ENCODE measurements at regions not wholly inside any gene's neighbourhood (a gene's known extent, or its start where the extent isn't known, plus 50 kb on each side); places are given as distances from the start of the nearest gene placed in this dataset.
"Not testable (repeated sequence)": the region's sequence is repeated elsewhere in the genome, so short reads cannot be mapped to it uniquely, and the experiment has no call there.

DNA sequence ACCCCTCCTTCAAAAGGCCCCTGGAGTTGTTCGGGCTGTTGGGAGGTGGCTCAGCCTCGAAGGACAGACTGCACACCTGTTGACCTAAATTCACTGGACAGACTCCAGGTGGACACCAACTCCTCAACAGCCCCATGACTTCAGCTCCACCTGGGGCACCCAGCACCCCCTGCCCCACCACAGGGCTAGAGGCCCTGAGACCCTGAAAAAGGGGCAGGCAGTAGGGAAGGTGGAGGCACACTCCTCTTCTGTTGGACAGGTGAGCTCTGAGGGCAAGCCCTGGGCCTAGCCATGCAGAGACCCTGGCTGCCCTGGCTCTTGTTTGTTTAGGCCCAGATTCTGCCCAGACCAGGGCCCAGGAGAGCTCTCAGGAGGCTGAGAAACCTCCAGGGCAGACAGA lies 409.7 kb upstream of the CAMK1G start:
- not testable (repeated sequence) for ATAC-seq, DNase-seq

- no peak for DNase-seq
- ATAC-seq: no peak
Observed at GRCh38 chr1:209176866-209177430, 406.6 kb upstream of the CAMK1G start.

DNA sequence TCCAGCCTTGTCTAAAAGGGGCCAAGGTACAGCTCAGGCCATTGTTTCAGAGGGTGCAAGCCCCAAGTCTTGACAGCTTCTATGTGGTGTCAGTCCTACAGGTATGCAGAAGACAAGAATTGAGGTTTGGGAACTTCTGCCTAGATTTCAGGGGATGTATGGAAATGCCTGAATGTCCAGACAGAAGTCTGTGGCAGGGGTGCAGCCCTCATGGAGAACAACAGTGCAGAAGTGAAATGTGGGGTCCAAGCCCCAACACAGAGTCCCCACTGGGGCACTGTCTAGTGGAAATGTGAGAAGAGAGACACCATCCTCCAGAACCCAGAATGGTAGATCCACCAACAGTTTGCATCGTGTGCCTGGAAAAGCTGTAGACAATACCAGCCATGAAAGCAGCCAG lies 400.3 kb upstream of the CAMK1G start:
- no peak for DNase-seq

DNA sequence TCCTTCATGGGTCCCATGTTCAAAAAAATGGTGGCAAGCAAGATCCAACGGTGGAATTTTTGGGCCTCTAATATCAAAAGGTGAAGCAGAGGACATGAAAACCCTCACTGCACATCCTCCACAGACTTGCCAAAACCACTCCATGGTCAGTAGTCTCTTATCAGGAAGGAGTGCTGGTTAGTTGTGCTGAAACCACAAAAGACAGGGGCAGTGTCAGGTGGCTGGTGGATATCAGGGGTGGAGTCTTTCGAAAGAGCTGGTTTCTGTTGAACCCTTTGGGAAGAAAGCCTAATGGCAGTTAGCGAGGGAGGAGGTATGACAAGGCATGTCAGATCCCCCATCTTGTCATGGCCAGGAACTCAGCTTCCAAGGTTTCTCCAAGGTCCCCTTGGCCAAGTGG lies 395.9 kb upstream of the CAMK1G start:
- DNase-seq (no peak), ATAC-seq (no peak)

More for the DNA sequence above, 400.3 kb upstream of the CAMK1G start:
- ATAC-seq: no peak

GRCh38 chr1:209190591-209191261 lies 392.8 kb upstream of the CAMK1G start:
- DNase-seq (peak; percentile 15), ATAC-seq (peak; percentile 32)

DNA sequence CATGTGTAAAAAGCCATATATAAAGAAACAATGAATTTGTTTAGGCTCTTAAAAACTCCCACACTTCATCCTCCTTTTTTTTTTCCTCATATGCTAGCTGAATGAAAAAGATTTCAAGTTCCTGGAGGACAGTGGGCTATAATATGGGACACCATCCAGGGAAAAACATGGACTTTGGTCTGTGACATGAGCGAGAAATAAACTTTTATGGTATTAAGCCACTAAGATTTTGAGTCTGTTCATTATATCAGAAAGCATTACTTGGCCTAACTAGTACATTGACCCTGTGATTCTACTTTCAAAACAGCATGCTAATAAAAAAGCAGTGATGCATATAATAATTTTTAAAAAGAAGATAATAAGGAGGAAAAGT lies 392.3 kb upstream of the CAMK1G start:
- no peak for DNase-seq
- no peak for ATAC-seq

- DNase-seq (no peak), ATAC-seq (no peak)
Observed at GRCh38 chr1:209196140-209196539, 387.4 kb upstream of the CAMK1G start.

- DNase-seq (no peak), ATAC-seq (no peak)
Observed at GRCh38 chr1:209198961-209199750, 384.4 kb upstream of the CAMK1G start.

- DNase-seq (no peak), ATAC-seq (no peak)
Observed at GRCh38 chr1:209199822-209200221, 383.7 kb upstream of the CAMK1G start.

GRCh38 chr1:209202321-209202720 lies 381.2 kb upstream of the CAMK1G start:
- not testable (repeated sequence) for ATAC-seq, DNase-seq

DNA sequence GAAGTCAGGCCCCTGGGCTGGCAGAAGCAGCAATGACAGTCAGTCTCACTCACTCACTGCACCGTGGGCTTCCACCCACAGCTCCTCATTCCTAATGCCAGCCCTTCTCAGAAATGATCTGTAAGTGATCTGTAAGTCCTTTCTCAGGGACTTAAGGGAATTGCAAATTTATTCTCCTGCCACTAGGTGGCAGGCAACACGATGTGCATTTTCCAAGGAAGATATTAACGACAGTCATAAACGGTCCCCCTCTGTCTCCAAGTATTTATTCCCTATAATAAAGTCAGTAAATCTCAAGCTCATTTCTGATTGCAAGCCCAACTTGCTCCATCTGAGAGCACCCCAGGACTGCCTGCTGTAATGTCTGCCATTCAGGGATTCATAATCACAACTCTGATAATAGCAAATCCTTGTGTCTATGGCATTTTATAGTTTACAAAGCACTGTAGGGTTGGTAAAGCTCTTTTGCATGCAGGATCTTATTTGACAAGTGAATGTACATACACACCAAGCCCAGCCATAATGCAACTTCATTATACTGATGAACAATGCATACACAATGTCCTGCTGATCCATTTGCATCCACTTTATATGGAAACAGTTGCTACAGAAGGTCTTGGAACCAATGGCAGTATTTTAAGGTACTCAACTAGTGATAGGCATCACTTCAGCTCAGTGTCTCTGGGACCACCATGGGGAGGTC lies 380.5 kb upstream of the CAMK1G start:
- ATAC-seq (peak; percentile 33), DNase-seq (no peak)

GRCh38 chr1:209203533-209203895 lies 380.0 kb upstream of the CAMK1G start:
- ATAC-seq: no peak
- no peak for DNase-seq

DNA sequence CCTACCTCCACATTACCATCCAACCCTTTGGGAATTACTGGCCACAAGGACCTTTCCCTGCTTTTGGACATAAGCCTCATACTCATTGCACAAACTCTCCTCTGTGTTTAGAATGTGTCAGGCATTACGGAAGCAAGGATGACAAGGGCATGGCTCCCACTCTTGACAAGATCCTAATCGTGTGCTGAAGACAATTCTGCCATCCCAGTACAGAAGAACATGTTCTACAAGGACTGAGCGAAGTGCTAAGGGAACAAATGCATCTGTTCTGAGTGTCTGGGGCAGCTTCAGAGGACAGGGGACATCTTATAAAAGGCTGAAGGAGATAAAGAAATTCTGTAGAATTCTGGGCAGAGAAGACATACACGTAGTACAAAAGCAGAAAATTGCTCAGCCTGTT lies 378.5 kb upstream of the CAMK1G start:
- ATAC-seq (no peak), DNase-seq (no peak)

DNA sequence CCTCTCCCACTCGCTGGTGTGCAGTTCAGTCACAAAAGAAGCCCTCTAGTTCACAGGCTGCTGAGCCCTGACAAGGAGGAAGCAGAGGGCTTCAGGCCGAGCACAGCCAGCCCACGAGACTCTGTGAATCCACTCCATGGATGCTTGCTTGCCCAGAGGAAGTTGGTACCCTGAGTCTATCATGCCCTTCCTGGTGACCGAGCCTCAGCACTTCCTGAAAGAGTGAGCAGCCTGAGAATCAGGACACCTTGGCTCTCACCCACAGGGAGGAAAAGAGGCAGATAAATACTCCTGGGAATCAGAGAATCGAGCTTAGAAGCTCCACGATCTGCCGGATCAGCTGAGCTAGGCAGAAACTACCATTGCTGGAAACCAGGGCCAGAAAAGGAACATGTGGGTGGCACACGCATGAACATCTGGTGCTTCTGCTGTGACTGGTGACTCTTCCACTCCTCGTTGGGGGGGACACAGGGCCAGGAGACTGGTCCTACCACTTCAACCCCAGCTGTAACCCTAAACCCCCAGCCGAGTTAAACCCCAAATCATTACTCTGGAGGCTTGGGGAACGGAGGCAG lies 376.3 kb upstream of the CAMK1G start:
- ATAC-seq (peak; percentile 16), DNase-seq (no peak)

DNA sequence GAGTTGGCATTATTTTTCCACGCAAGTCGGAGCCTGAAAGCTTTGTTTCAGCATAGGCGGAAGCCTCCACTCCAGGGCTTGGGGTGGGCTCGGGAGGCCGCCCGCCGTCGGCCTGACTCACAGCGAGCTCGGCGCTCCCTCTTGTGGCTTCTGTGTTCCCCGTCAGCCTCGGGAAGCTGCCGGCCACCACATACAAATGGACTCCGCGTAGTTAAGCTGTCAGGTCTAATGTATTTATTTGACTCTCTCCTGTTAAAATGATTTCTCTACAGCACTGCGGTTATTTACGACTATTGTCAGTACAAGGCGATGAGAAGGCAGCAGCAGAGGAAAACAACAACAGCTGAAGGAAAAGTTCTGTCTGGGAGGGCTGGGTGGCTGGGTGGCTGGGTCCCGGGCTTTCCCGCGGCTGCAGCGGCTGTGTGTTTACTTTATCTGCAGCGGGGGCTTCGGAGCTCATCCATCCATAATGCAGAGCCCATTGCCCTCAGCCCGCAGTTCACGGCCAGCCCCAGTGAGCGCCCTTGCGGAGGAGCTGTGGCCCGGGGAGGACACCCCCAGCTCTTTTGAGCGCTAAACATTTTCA lies 375.7 kb upstream of the CAMK1G start:
- DNase-seq (peak; percentile 46), ATAC-seq (peak; percentile 67)

DNA sequence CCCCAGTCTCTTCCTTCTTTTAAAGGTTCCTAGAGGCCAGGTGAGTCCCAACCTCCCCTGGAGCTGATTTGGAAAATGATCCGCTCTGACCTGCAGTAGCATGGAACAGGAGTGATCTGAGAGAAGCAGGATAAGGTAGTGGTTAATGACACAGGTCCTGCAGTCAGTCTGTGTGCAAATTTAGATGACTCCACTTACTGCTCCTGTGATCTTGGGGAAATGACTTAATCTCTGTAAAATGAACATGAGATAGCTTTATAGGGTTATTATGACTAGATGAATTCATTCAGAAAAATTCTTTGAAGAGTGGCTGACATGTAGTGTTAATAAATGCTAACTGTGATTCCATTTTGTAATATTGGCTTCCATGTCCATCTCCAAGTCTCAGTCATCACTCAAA lies 374.9 kb upstream of the CAMK1G start:
- ATAC-seq (no peak), DNase-seq (no peak)

DNA sequence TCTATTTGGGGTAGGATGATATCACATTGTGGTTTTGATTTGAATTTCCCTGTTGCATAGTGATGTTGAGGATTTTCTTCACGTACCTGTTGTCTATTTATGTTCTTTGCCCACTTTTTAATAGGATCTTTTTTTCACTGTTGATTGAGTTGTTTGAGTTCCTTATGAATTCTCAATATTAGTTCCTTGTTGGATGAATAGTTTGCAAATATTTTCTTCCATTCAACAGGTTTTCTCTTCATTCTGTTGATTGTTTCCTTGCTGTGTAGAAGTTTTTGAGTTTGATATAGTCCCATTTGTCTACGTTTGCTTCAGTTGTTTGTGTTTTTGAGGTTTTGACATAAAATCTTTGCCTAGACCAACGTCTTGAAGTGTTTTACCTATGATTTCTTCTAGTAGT lies 369.5 kb upstream of the CAMK1G start:
- ATAC-seq: no peak
- DNase-seq: no peak

GRCh38 chr1:209215826-209216225 lies 367.7 kb upstream of the CAMK1G start:
- DNase-seq (no peak), ATAC-seq (no peak)

DNA sequence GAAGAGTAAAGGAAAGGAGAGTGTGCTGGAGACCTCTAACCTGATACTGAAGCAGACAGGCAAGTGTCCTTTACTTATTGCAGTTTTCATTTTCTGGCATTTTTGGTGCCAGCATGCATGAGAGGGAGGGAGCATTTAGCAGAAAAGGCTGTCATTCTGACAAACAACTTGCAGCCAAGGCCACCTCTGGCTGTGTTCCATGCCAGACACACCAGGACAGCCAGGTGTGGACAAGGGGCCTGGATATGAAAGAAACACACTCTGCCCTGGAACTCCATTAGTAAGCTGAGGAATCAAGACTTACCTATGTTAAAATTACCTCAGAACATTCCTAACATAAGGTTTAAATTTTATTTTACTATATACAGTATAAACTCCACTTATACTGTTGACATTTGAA lies 365.4 kb upstream of the CAMK1G start:
- no peak for ATAC-seq

DNA sequence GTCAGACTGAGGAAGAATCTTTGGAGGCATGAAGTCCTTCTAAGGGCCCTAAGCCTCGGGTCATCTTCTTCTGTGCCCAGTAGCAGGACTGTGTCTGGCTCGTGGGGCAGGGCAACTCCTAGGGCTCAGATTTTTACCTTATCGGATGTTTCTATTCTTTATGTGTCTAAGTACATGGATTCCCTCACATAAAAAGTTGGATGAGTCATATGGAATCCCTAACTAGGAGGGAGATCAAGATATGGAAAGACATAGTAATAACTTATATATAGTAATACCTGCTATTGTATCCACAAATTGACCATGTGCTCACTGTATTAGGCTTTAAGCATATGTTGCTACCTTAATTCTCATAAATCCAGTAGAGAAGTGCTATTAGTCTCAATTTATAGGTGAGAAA lies 364.5 kb upstream of the CAMK1G start:
- DNase-seq (no peak), ATAC-seq (no peak)

More for the DNA sequence above, 365.4 kb upstream of the CAMK1G start:
- DNase-seq: no peak

DNA sequence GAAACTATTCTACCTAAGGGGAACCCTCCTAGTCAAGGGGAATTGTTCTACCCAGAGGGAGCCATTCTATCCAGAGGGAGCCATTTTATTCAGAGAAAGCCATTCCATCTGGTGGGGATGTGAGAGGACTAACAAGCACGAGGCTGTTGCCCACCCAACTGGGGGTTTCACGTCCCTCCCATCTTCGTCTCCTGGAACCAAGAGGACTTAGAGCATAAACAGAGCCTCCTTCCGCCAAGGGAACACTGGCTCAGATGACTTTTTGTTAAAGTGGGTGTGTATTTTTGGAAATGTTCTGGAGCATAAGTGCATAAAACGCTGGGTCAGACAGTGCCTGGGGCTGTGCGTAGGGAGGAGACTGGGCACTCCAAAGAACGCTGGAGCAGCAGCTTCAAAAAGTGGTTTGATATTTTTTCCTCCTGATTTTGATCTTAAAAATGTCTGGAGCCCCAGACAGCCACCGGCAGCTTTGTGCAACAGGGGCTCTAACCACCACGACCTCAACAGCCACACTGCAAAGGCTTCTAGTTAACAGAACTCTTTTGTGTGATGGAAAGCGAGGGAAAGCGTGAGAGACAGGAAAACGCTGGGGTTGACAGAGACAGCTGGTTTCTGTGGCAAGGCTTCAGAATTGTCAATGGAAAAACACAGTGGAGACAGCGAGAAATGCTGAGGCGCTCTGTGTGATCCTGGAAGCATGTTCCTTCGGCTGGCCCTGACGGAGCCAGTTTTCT lies 363.6 kb upstream of the CAMK1G start:
- no peak for ATAC-seq
- DNase-seq: no peak
